ENCODE measurements at regions not wholly inside any gene's neighbourhood (a gene's known extent, or its start where the extent isn't known, plus 50 kb on each side); places are given as distances from the start of the nearest gene placed in this dataset.
"Not testable (repeated sequence)": the region's sequence is repeated elsewhere in the genome, so short reads cannot be mapped to it uniquely, and the experiment has no call there.

DNA sequence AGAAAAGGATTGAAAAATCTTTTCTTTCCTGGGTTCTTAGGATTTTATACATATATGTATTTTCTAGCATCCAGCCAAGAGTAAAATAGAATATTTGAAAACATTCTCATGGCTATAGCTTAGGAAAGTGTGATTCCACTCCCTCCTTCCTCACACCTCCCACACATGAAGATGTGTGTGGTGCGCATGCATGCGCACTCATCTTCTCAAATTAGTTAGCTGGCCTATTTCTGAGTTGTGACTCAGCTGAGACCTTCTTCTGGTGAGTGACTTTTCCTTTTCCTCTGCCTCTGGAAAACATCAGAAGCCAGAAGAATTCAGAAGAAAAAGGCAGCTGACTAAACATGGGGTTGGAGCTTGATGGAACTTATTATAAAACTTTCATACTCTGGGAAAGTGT is 149.8 kb downstream of the OR4C45 start:
- Histone ChIP-seq H3K27me3 (ENCODE audit: insufficient read depth, low read length) (no peaks in the 10 kb centered on the region), H3K4me3 (ENCODE audit: low read length) (no peak overlapping the region), H3K4me1 (ENCODE audit: insufficient read depth, low read length) (no peaks in the 10 kb centered on the region), H2AFZ (ENCODE audit: low read depth, low read length) (no peak overlapping the region), H3K36me3 (ENCODE audit: insufficient read depth, low read length) (no peaks in the 10 kb centered on the region), H3K9me3 (ENCODE audit: low read length) (no peaks in the 10 kb centered on the region)

DNA sequence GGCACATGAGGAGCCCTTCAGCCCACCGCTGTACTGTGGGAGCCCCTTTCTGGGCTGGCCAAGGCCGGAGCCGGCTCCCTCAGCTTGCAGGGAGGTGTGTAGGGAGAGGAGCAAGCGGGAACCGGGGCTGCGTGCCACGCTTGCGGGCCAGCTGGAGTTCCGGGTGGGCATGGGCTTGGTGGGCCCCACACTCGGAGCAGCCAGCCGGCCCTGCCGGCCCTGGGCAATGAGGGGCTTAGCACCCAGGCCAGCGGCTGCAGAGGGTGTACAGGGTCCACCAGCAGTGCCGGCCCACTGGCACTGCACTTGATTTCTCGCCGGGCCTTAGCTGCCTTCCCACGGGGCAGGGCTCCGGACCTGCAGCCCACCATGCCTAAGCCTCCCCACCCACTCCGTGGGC is 150.5 kb downstream of the OR4C45 start:
- H3K36me3 ChIP-seq (ENCODE audit: insufficient read depth, low read length); H3K27me3 ChIP-seq (ENCODE audit: insufficient read depth, low read length); H3K9me3 ChIP-seq (ENCODE audit: low read length); H3K4me3 ChIP-seq (ENCODE audit: low read length); H2AFZ ChIP-seq (ENCODE audit: low read depth, low read length); H3K4me1 ChIP-seq (ENCODE audit: insufficient read depth, low read length): not testable (repeated sequence)

GRCh38 chr11:50186146-50186545 is 153.5 kb downstream of the OR4C45 start:
- Histone ChIP-seq H3K4me1 (ENCODE audit: insufficient read depth, low read length) (no peaks in the 10 kb centered on the region), H2AFZ (ENCODE audit: low read depth, low read length) (no peak overlapping the region), H3K27me3 (ENCODE audit: insufficient read depth, low read length) (no peaks in the 10 kb centered on the region), H3K9me3 (ENCODE audit: low read length) (no peaks in the 10 kb centered on the region), H3K4me3 (ENCODE audit: low read length) (no peak overlapping the region), H3K36me3 (ENCODE audit: insufficient read depth, low read length) (no peaks in the 10 kb centered on the region)

GRCh38 chr11:50187220-50187619 is 154.5 kb downstream of the OR4C45 start:
- H3K4me3 ChIP-seq (ENCODE audit: low read length) = no peak overlapping the region
- H2AFZ ChIP-seq (ENCODE audit: low read depth, low read length) = no peak overlapping the region
- no peaks in the 10 kb centered on the region for H3K4me1 ChIP-seq (ENCODE audit: insufficient read depth, low read length)
- no peaks in the 10 kb centered on the region for H3K9me3 ChIP-seq (ENCODE audit: low read length)
- no peaks in the 10 kb centered on the region for H3K27me3 ChIP-seq (ENCODE audit: insufficient read depth, low read length)
- H3K36me3 ChIP-seq (ENCODE audit: insufficient read depth, low read length) = no peaks in the 10 kb centered on the region

DNA sequence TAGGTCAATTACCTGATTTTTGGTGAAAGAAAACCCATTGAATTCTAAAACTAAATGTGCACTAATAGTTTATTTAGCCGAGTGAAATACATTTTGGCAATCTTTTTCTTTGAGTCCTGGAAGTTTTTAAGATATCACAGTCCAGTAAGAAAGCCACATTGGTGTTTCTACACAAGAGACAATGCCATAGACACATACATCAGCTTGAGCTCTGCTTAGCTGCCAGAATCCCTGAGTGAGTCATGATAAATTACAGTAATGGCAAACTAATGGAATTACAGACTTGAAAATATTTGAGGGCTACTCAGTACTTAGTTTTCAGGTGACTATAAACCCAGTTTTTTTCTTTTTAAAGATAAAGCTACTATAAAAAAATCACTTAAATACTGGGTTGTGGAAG is 155.4 kb downstream of the OR4C45 start:
- Histone ChIP-seq H3K27me3 (ENCODE audit: insufficient read depth, low read length) (no peaks in the 10 kb centered on the region), H2AFZ (ENCODE audit: low read depth, low read length) (no peak overlapping the region), H3K4me3 (ENCODE audit: low read length) (no peak overlapping the region), H3K9me3 (ENCODE audit: low read length) (no peaks in the 10 kb centered on the region), H3K36me3 (ENCODE audit: insufficient read depth, low read length) (no peaks in the 10 kb centered on the region), H3K4me1 (ENCODE audit: insufficient read depth, low read length) (no peaks in the 10 kb centered on the region)

DNA sequence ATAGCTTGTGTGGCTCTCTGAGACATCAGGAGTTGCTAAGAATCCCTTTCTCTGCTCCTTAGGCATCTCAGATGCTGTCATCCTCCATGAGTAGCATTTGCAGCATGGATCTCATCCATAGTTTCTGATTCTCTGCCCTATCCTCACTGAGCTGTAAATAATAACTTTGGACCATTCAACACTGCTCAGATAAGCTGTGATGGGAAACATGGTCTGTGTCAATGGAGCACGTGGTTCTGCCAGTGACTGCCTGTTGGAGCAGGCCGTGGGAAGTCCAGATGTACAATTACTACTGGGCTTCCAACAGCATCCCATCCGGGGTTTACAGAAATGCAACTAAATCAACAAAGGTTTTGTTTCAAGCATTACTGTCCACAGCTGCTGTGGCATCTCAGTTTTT is 160.1 kb downstream of the OR4C45 start:
- Histone ChIP-seq H2AFZ (ENCODE audit: low read depth, low read length) (no peak overlapping the region), H3K27me3 (ENCODE audit: insufficient read depth, low read length) (no peaks in the 10 kb centered on the region), H3K4me3 (ENCODE audit: low read length) (no peak overlapping the region), H3K4me1 (ENCODE audit: insufficient read depth, low read length) (no peaks in the 10 kb centered on the region), H3K9me3 (ENCODE audit: low read length) (no peaks in the 10 kb centered on the region), H3K36me3 (ENCODE audit: insufficient read depth, low read length) (no peaks in the 10 kb centered on the region)

DNA sequence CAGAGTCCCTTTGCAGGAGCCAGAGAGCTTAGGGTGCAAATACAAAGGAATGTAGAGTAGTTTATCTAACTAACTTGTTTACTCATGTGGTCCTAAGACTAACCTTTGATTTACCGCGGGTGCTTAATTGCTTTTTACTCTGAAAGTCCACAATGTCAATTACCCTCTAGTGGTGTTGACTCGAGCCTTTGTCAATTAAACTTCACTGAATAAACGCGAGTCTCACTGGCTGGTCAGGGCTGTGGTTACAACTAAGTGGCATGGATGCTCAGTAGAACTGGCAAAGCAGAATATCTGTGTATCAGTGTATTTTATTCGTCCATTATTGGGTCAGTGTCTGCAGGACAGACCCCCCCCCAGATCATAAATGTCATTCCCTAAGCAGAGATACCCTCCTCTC is 181.7 kb downstream of the OR4C45 start:
- Histone ChIP-seq H3K4me1 (ENCODE audit: insufficient read depth, low read length) (no peaks in the 10 kb centered on the region), H3K9me3 (ENCODE audit: low read length) (no peaks in the 10 kb centered on the region), H3K36me3 (ENCODE audit: insufficient read depth, low read length) (no peaks in the 10 kb centered on the region), H2AFZ (ENCODE audit: low read depth, low read length) (no peak overlapping the region), H3K4me3 (ENCODE audit: low read length) (no peak overlapping the region), H3K27me3 (ENCODE audit: insufficient read depth, low read length) (no peaks in the 10 kb centered on the region)

- Histone ChIP-seq H3K4me1 (ENCODE audit: insufficient read depth, low read length) (no peaks in the 10 kb centered on the region), H3K4me3 (ENCODE audit: low read length) (no peak overlapping the region), H3K36me3 (ENCODE audit: insufficient read depth, low read length) (no peaks in the 10 kb centered on the region)
These were observed 188.0 kb downstream of the OR4C45 start for GRCh38 chr11:50220651-50221050.

GRCh38 chr11:50238368-50238767 is 205.7 kb downstream of the OR4C45 start:
- H3K27me3 ChIP-seq (ENCODE audit: insufficient read depth, low read length); H3K36me3 ChIP-seq (ENCODE audit: insufficient read depth, low read length); H3K9me3 ChIP-seq (ENCODE audit: low read length); H2AFZ ChIP-seq (ENCODE audit: low read depth, low read length); H3K4me1 ChIP-seq (ENCODE audit: insufficient read depth, low read length); H3K4me3 ChIP-seq (ENCODE audit: low read length): not testable (repeated sequence)

More at GRCh38 chr11:50220651-50221050, 188.0 kb downstream of the OR4C45 start:
- Histone ChIP-seq H2AFZ (ENCODE audit: low read depth, low read length) (no peak overlapping the region), H3K9me3 (ENCODE audit: low read length) (no peaks in the 10 kb centered on the region), H3K27me3 (ENCODE audit: insufficient read depth, low read length) (no peaks in the 10 kb centered on the region)

DNA sequence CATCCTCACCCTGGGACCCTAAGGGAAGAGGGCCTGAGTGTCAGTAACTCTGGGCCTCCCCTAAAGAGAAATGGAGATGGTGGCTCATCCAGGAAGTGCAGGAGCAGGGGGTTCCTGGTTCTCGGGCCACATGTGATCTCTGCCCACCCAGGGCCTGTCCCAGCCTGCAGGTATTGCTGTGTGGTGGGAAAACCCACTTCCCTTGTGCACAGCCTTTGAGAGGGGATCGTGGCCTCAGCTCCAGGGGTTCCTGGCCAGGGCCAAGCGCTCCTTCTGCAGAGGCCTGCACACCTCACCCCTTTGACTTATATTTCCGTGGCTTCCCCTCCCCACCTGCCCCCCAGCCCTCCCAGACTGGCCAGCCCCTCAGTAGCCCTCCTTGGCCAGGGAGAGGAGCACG is 213.5 kb downstream of the OR4C45 start:
- Histone ChIP-seq H2AFZ (ENCODE audit: low read depth, low read length) (no peak overlapping the region), H3K9me3 (ENCODE audit: low read length) (no peaks in the 10 kb centered on the region), H3K4me3 (ENCODE audit: low read length) (no peak overlapping the region), H3K36me3 (ENCODE audit: insufficient read depth, low read length) (no peaks in the 10 kb centered on the region), H3K4me1 (ENCODE audit: insufficient read depth, low read length) (no peaks in the 10 kb centered on the region), H3K27me3 (ENCODE audit: insufficient read depth, low read length) (no peaks in the 10 kb centered on the region)

DNA sequence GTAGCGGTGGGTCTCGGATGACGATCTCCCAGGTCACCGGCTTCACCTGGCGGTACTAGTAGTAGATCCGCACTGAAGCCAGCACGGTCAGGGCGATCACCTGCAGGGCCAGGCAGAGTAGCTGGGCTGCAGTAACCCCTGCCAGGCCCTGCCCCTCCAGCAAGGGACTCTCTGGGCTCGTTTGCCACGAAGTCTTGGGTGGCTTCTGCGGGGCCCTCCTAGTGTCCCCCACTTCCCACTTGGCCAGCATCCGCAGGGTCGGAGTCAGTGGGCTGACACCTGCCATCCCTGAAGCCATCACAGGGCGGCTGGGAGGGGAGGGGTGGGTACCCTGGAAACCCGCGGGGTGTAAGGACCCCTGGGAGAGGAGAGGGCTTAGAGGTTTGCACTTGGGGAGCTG is 214.0 kb downstream of the OR4C45 start:
- H3K4me1 ChIP-seq (ENCODE audit: insufficient read depth, low read length) = no peaks in the 10 kb centered on the region
- H3K36me3 ChIP-seq (ENCODE audit: insufficient read depth, low read length) = no peaks in the 10 kb centered on the region
- H3K27me3 ChIP-seq (ENCODE audit: insufficient read depth, low read length) = no peaks in the 10 kb centered on the region
- no peaks in the 10 kb centered on the region for H3K9me3 ChIP-seq (ENCODE audit: low read length)
- no peak overlapping the region for H2AFZ ChIP-seq (ENCODE audit: low read depth, low read length)
- H3K4me3 ChIP-seq (ENCODE audit: low read length) = no peak overlapping the region

DNA sequence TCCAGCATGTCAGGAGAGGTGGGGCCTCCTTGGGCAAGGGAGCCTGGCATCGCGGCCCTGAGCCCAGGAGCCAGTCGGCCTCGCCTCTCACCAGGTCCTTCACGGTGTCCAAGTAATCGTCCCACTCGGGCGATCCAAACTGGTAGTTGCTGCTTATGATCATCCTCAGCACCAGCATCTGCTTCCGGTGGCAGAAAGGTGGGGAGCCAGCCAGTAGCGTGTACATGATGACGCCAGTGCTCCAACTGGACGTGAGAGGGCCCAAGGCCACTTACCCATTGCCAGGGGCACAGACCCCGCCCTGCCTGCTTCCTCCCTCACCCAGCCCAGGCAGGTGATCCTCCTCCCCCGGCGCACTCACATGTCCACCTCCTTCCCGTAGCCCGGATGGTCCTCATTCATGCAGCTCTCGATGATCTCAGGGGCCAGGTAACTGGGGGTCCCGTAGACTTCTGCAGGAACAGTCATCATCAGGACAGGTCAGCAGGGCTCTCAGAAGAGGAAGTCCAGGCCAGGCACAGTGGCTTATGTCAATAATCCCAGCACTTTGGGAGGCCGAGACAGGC is 214.7 kb downstream of the OR4C45 start:
- Histone ChIP-seq H3K4me1 (ENCODE audit: insufficient read depth, low read length) (no peaks in the 10 kb centered on the region), H3K4me3 (ENCODE audit: low read length) (no peak overlapping the region), H2AFZ (ENCODE audit: low read depth, low read length) (no peak overlapping the region), H3K36me3 (ENCODE audit: insufficient read depth, low read length) (no peaks in the 10 kb centered on the region), H3K9me3 (ENCODE audit: low read length) (no peaks in the 10 kb centered on the region), H3K27me3 (ENCODE audit: insufficient read depth, low read length) (no peaks in the 10 kb centered on the region)

DNA sequence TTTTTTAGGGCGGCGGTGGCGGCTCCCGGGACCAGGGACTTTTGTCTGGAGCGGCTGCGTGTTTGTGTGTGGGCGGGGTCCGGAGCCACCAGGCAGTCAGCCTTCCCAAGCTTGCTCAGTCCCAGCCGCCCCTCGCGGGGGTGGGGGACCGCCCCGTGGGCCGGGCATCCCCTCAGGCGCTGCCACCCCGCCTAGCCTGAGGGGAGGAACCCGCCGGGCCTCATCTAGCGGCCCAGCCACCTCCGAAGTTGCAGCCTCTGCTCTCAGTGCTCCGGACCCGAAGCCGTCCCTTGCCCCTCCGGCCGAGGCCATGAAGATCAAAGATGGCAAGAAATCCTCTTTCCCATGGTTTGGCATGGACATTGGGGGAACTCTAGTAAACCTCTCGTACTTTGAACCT is 235.2 kb downstream of the OR4C45 start:
- no peaks in the 10 kb centered on the region for H3K9me3 ChIP-seq (ENCODE audit: low read length)
- no peaks in the 10 kb centered on the region for H3K27me3 ChIP-seq (ENCODE audit: insufficient read depth, low read length)
- H2AFZ ChIP-seq (ENCODE audit: low read depth, low read length) = no peak overlapping the region
- H3K36me3 ChIP-seq (ENCODE audit: insufficient read depth, low read length) = no peaks in the 10 kb centered on the region
- no peak overlapping the region for H3K4me3 ChIP-seq (ENCODE audit: low read length)
- H3K4me1 ChIP-seq (ENCODE audit: insufficient read depth, low read length) = no peaks in the 10 kb centered on the region

GRCh38 chr11:50275133-50275532 is 242.5 kb downstream of the OR4C45 start:
- Histone ChIP-seq H3K9me3 (ENCODE audit: low read length) (no peaks in the 10 kb centered on the region), H3K4me1 (ENCODE audit: insufficient read depth, low read length) (no peaks in the 10 kb centered on the region), H3K4me3 (ENCODE audit: low read length) (no peak overlapping the region), H3K36me3 (ENCODE audit: insufficient read depth, low read length) (no peaks in the 10 kb centered on the region), H2AFZ (ENCODE audit: low read depth, low read length) (no peak overlapping the region), H3K27me3 (ENCODE audit: insufficient read depth, low read length) (no peaks in the 10 kb centered on the region)
